K562 (cell line): ENCODE measurements at regions not wholly inside any gene's neighbourhood (a gene's known extent, or its start where the extent isn't known, plus 50 kb on each side); places are given as distances from the start of the nearest gene placed in this dataset.

Experiments used
- ATAC-seq: fragments of 200-7000 bp; cut with Tn5 transposase; 3 replicates; pipeline ENCODE4 v1.9.1; 2020; ENCODE audit warnings: moderate library complexity
- BruUV-seq: library from RNA; stranded (reverse); fragments of 400-500 nt; replicated peaks from 2 replicates; lab custom pipeline; 2021; lab: Mats Ljungman, UMichigan
- CTCF ChIA-PET: fragments of 300-600 bp; formaldehyde crosslinking; extraction: SDS; loops from one replicate; lab custom pipeline; 2021; ENCODE audit warnings: low intra/inter-chr PET ratio; lab: Yijun Ruan, JAX
- POLR2A ChIA-PET: fragments of 300-600, 350-650 bp; sonication (Branson Sonifier 250); formaldehyde crosslinking; extraction: SDS; loops from one replicate; lab custom pipeline; 2021; ENCODE audit warnings: antibody characterized with exemption, inconsistent platforms; lab: Yijun Ruan, JAX
- DNase-seq, 4 experiments: peaks; one replicate each; pipeline versions ENCODE4 v3.0.0 to v3.0.0-alpha.2; 2011 to 2018; ENCODE audit warnings: low spot score in 3 of 4, mixed read lengths in 3 of 4; ENCODE audit errors: extremely low read depth in 1 of 4
- FAIRE-seq: peaks from 2 replicates; lab custom pipeline; 2011; peaks lifted over from hg19 to GRCh38; lab: Jason Lieb, UNC
- H2AFZ ChIP-seq: 2 replicates; pipeline ENCODE4 v1.6.0; 2011; ENCODE audit warnings: low read depth, low read length, control low read depth, inconsistent platforms
- H3K27ac ChIP-seq: fragments of 200-600 bp; 3 replicates; pipeline ENCODE4 v1.8.0; 2011; ENCODE audit warnings: low read depth, mild to moderate bottlenecking, control low read depth, inconsistent platforms, low read length, moderate library complexity, mixed read lengths; ENCODE audit errors: extremely low read depth
- H3K27me3 ChIP-seq, 2 experiments: fragments of 300-600 bp in 1 of 2; 2 replicates in 1 of 2; 3 replicates in 1 of 2; pipeline versions ENCODE4 v1.6.0 to v1.8.0; 2011; ENCODE audit warnings: inconsistent platforms in 2 of 2, low read length in 2 of 2, mild to moderate bottlenecking in 1 of 2, mixed read lengths in 1 of 2, moderate library complexity in 1 of 2; ENCODE audit not compliant: control insufficient read depth in 2 of 2, insufficient read depth in 2 of 2
- H3K36me3 ChIP-seq: fragments of 300-600 bp; 3 replicates; pipeline ENCODE4 v1.8.0; 2011; ENCODE audit warnings: mild to moderate bottlenecking, low read length, inconsistent platforms; ENCODE audit not compliant: control insufficient read depth, insufficient read depth
- H3K4me1 ChIP-seq, 2 experiments: fragments of 200-600 bp in 1 of 2; replicated peaks in 1 of 2; 2 replicates in 1 of 2; 3 replicates in 1 of 2; pipeline versions ENCODE4 v1.5.1 to v1.8.0; 2011; ENCODE audit warnings: inconsistent platforms in 2 of 2, low read length in 2 of 2, mild to moderate bottlenecking in 1 of 2, mixed read lengths in 1 of 2, moderate library complexity in 1 of 2; ENCODE audit not compliant: control insufficient read depth in 2 of 2, insufficient read depth in 2 of 2
- H3K4me2 ChIP-seq: 2 replicates; pipeline ENCODE4 v1.6.1; 2011; ENCODE audit warnings: low read length, control low read depth, inconsistent platforms, mixed read lengths; ENCODE audit not compliant: insufficient read depth
- H3K4me3 ChIP-seq: fragments of 200-600 bp; sonication (generic), shearing (Covaris generic); 2 replicates; pipeline ENCODE4 v1.5.1; 2016; ENCODE audit warnings: control low read depth, inconsistent platforms
- H3K79me2 ChIP-seq: fragments of 200-600 bp; 3 replicates; pipeline ENCODE4 v1.8.0; 2011; ENCODE audit warnings: low read length, inconsistent platforms; ENCODE audit not compliant: control insufficient read depth, insufficient read depth
- H3K9ac ChIP-seq, 2 experiments: 2 replicates each; pipeline versions ENCODE4 v1.6.0 to v1.6.1; 2011; ENCODE audit warnings: low read depth in 2 of 2, low read length in 2 of 2, control low read depth in 1 of 2, inconsistent platforms in 1 of 2, mild to moderate bottlenecking in 1 of 2, mixed read lengths in 1 of 2; ENCODE audit not compliant: insufficient read depth in 1 of 2
- H3K9me1 ChIP-seq: one replicate; pipeline ENCODE4 v1.6.0; 2011; ENCODE audit warnings: inconsistent platforms, mild to moderate bottlenecking, low read length, moderate library complexity; ENCODE audit not compliant: control insufficient read depth, insufficient read depth
- H3K9me3 ChIP-seq: replicated peaks from 2 replicates; pipeline ENCODE4 v1.5.1; 2011; ENCODE audit warnings: low read depth, low read length, inconsistent platforms; ENCODE audit not compliant: control insufficient read depth, insufficient read depth
- H4K20me1 ChIP-seq: replicated peaks from 2 replicates; pipeline ENCODE4 v1.6.1; 2011; ENCODE audit warnings: low read length, inconsistent platforms, mixed read lengths; ENCODE audit not compliant: control insufficient read depth, insufficient read depth
- ATF3 ChIP-seq, 2 experiments: fragments of 450-650 bp in 1 of 2; sonication (generic) in 1 of 2; formaldehyde crosslinking in 1 of 2; IDR thresholded peaks in 1 of 2; conservative IDR thresholded peaks in 1 of 2; 2 replicates each; pipeline versions ENCODE4 v1.6.1 to v1.8.1; 2016 to 2023; ENCODE audit warnings: mild to moderate bottlenecking in 2 of 2, moderate library complexity in 2 of 2, inconsistent platforms in 1 of 2, missing genetic modification reagents in 1 of 2
- CREM ChIP-seq: IDR thresholded peaks from 2 replicates; pipeline ENCODE4 v1.6.1; 2014; ENCODE audit warnings: antibody characterized with exemption, low read depth
- E2F4 ChIP-seq: sonication (generic); formaldehyde crosslinking; IDR thresholded peaks from 2 replicates; pipeline ENCODE4 v1.8.0; 2022; ENCODE audit warnings: mild to moderate bottlenecking, low read depth, missing genetic modification reagents
- EP400 ChIP-seq: fragments of 450-650 bp; IDR thresholded peaks from 2 replicates; pipeline ENCODE4 v1.6.1; 2017; ENCODE audit warnings: antibody characterized with exemption, mild to moderate bottlenecking, moderate library complexity
- FOXA1 ChIP-seq: fragments of 450-650 bp; IDR thresholded peaks from 2 replicates; pipeline ENCODE4 v1.6.1; 2016; ENCODE audit warnings: mild to moderate bottlenecking, borderline replicate concordance
- GABPB1 ChIP-seq: sonication (generic); formaldehyde crosslinking; IDR thresholded peaks from 2 replicates; pipeline ENCODE4 v1.8.0; 2022; ENCODE audit warnings: mild to moderate bottlenecking, missing genetic modification reagents
- MAFF ChIP-seq: IDR thresholded peaks from 2 replicates; pipeline ENCODE4 v1.6.1; 2012; ENCODE audit warnings: low read length, improper control_type of control experiment
- MYNN ChIP-seq, 2 experiments: sonication (generic); formaldehyde crosslinking in 1 of 2; IDR thresholded peaks; 2 replicates each; pipeline versions ENCODE4 v1.5.0 to v1.6.1; 2016 to 2020; ENCODE audit warnings: antibody characterized with exemption in 1 of 2, missing genetic modification reagents in 1 of 2
- RBM15 ChIP-seq: fragments of 200-400 bp; formaldehyde crosslinking; IDR thresholded peaks from 2 replicates; pipeline ENCODE4 v1.6.1; 2018; ENCODE audit warnings: mild to moderate bottlenecking, low read length, moderate library complexity; ENCODE audit not compliant: insufficient read depth
- SETDB1 ChIP-seq: IDR thresholded peaks from one replicate; pipeline ENCODE4 v1.6.1; 2012; ENCODE audit warnings: low read length, control low read depth, inconsistent platforms
- SFPQ ChIP-seq: fragments of 200-400 bp; formaldehyde crosslinking; IDR thresholded peaks from 2 replicates; pipeline ENCODE4 v1.6.1; 2017; ENCODE audit warnings: mild to moderate bottlenecking, low read depth, low read length, moderate library complexity
- SOX6 ChIP-seq: fragments of 450-650 bp; IDR thresholded peaks from 2 replicates; pipeline ENCODE4 v1.6.1; 2014; ENCODE audit warnings: mild to moderate bottlenecking
- STAT5B ChIP-seq: fragments of 250-450 bp; sonication (Bioruptor Pico); IDR thresholded peaks from 2 replicates; pipeline ENCODE4 v1.8.0; 2021; ENCODE audit warnings: mild to moderate bottlenecking, inconsistent platforms
- TBL1XR1 ChIP-seq, 2 experiments: IDR thresholded peaks; 2 replicates each; pipeline ENCODE4 v1.6.1; 2012; ENCODE audit warnings: improper control_type of control experiment in 2 of 2, low read length in 2 of 2, mild to moderate bottlenecking in 1 of 2
- TFAM ChIP-seq: fragments of 250-450 bp; sonication (Bioruptor Pico); conservative IDR thresholded peaks from 2 replicates; pipeline ENCODE4 v1.5.0; 2021; ENCODE audit warnings: mild to moderate bottlenecking, moderate library complexity
- YY1 ChIP-seq, 3 experiments: IDR thresholded peaks; 2 replicates each; pipeline ENCODE4 v1.6.1; 2011; ENCODE audit warnings: low read length in 2 of 3, mild to moderate bottlenecking in 2 of 3, moderate library complexity in 2 of 3, borderline replicate concordance in 1 of 3, control low read depth in 1 of 3, low read depth in 1 of 3; ENCODE audit not compliant: insufficient read depth in 3 of 3, insufficient replicate concordance in 2 of 3, control insufficient read depth in 1 of 3, insufficient read length in 1 of 3; ENCODE audit errors: extremely low read depth in 1 of 3
- ZNF175 ChIP-seq: fragments of 200-800 bp; sonication (Bioruptor generic); IDR thresholded peaks from 2 replicates; pipeline ENCODE4 v1.6.1; 2016; ENCODE audit warnings: low read depth, mild to moderate bottlenecking, missing genetic modification characterization, missing compliant biosample characterization
- ZNF740 ChIP-seq, 3 experiments: fragments of 200-800 bp in 1 of 3; sonication (Bioruptor generic) in 1 of 3; sonication (generic) in 1 of 3; formaldehyde crosslinking in 1 of 3; IDR thresholded peaks; 2 replicates each; pipeline versions ENCODE4 v1.6.1 to v1.8.0; 2016 to 2022; ENCODE audit warnings: mild to moderate bottlenecking in 2 of 3, missing compliant biosample characterization in 2 of 3, missing genetic modification characterization in 2 of 3, missing genetic modification reagents in 1 of 3
- WGBS: fragments of 100-300 bp; shearing (Covaris generic); methylation state at CpG from one replicate; pipeline ENCODE4 v1.1.6; 2016; ENCODE audit warnings: low coverage, mixed read lengths; ENCODE audit not compliant: insufficient coverage; ENCODE audit errors: missing lambda C conversion rate; 5-methylcytosine and 5-hydroxymethylcytosine counted together
- in situ Hi-C: fragments of 300-500 bp; cut with MboI; formaldehyde crosslinking; loops from 4 replicates; pipeline ENCODE4 v1.15.0; 2018; ENCODE audit warnings: inconsistent platforms, mixed read lengths
- intact Hi-C: fragments of 100-400 bp; cut with micrococcal nuclease; formaldehyde crosslinking; loops from 2 replicates; pipeline ENCODE4 v1.14.2; 2022

GRCh38 chr18:71505526-71505925 lies 1038.6 kb downstream of the CBLN2 start:
- no peaks in the 10 kb centered on the region for H3K9me1 ChIP-seq
- H3K79me2 ChIP-seq, result no peaks in the 10 kb centered on the region
- ATAC-seq (no peak), DNase-seq (no peak), FAIRE-seq (no peak)
- H2AFZ ChIP-seq, result no peak overlapping the region
- no peak overlapping the region for H3K4me3 ChIP-seq
- H3K27me3 ChIP-seq, result no peaks in the 10 kb centered on the region
- intact Hi-C loops (no loop called here), in situ Hi-C loops (no loop called here)
- 5% methylated on average over 2 of the region's 2 CpGs for WGBS
- ChIA-PET CTCF (no interaction called here), POLR2A (no interaction called here)
- no peaks in the 10 kb centered on the region for H3K4me1 ChIP-seq
- TF ChIP-seq EP400 (no peak), TFAM (CRISPR knock-in tag) (no peak), SFPQ (no peak), MAFF (no peak), SOX6 (no peak), MYNN (IDR thresholded peaks at IDR 0.05) (no peak), MYNN (CRISPR knock-in tag; IDR thresholded peaks at IDR 0.05) (no peak), FOXA1 (no peak), YY1 (IDR thresholded peaks at IDR 0.05; ENCODE audit: borderline replicate concordance in 1 of 3, control insufficient read depth in 1 of 3, extremely low read depth in 1 of 3, insufficient read depth in 3 of 3, insufficient read length in 1 of 3, insufficient replicate concordance in 2 of 3, low read depth in 1 of 3, low read length in 2 of 3) (no peak), TBL1XR1 (IDR thresholded peaks at IDR 0.05; ENCODE audit: low read length in 2 of 2) (no peak), CREM (no peak), STAT5B (no peak), ZNF740 (CRISPR knock-in tag; IDR thresholded peaks at IDR 0.05) (no peak), ZNF740 (tag; IDR thresholded peaks at IDR 0.05) (no peak), RBM15 (no peak), E2F4 (CRISPR knock-in tag) (no peak), ATF3 (IDR thresholded peaks at IDR 0.05) (no peak), ATF3 (CRISPR knock-in tag; conservative IDR thresholded peaks at IDR 0.05) (no peak), SETDB1 (no peak), ZNF175 (CRISPR knock-in tag) (no peak), GABPB1 (CRISPR knock-in tag) (no peak)
- no peaks in the 10 kb centered on the region for H3K9me3 ChIP-seq
- H3K9ac ChIP-seq, result no peak overlapping the region
- H3K27ac ChIP-seq, result no peak overlapping the region
- no peaks in the 10 kb centered on the region for H4K20me1 ChIP-seq
- no peak overlapping the region for H3K4me2 ChIP-seq
- no TSS peak for BruUV-seq
- H3K36me3 ChIP-seq, result no peaks in the 10 kb centered on the region
